SU-DHL-6 (cell line): ENCODE measurements at regions not wholly inside any gene's neighbourhood (a gene's known extent, or its start where the extent isn't known, plus 50 kb on each side); places are given as distances from the start of the nearest gene placed in this dataset.

ENCODE experiments used
- H2AFZ ChIP-seq: fragments of 200-600 bp; sonication (generic); 2 replicates; pipeline ENCODE4 v1.6.1; 2014; ENCODE audit warnings: low read depth, mild to moderate bottlenecking, moderate library complexity, mixed read lengths, antibody characterized with exemption, low read length; ENCODE audit not compliant: severe bottlenecking
- H3F3A ChIP-seq: fragments of 200-600 bp; shearing (Covaris generic); 2 replicates; pipeline ENCODE4 v1.6.0; 2016; ENCODE audit warnings: antibody characterized with exemption, mild to moderate bottlenecking; ENCODE audit not compliant: insufficient read depth
- H3K27ac ChIP-seq: fragments of 200-600 bp; sonication (generic); 2 replicates; pipeline ENCODE4 v1.5.1; 2016; ENCODE audit warnings: low read depth, mild to moderate bottlenecking, low read length, moderate library complexity, mixed read lengths
- H3K27me3 ChIP-seq: fragments of 200-600 bp; sonication (generic), shearing (Covaris generic); 2 replicates; pipeline ENCODE4 v1.6.0; 2014; ENCODE audit warnings: mild to moderate bottlenecking, low read length
- H3K36me3 ChIP-seq: fragments of 200-600 bp; sonication (generic); 2 replicates; pipeline ENCODE4 v1.6.1; 2014; ENCODE audit warnings: mild to moderate bottlenecking, low read length, mixed read lengths
- H3K4me2 ChIP-seq: fragments of 300-600, 200-600 bp; shearing (Covaris generic), sonication (generic); 2 replicates; pipeline ENCODE4 v1.6.0; 2014; ENCODE audit warnings: low read length, low read depth, mild to moderate bottlenecking; ENCODE audit not compliant: poor library complexity, severe bottlenecking
- H3K4me3 ChIP-seq: fragments of 200-600 bp; sonication (generic); 2 replicates; pipeline ENCODE4 v1.5.1; 2014; ENCODE audit warnings: antibody characterized with exemption, low read length, mild to moderate bottlenecking, mixed read lengths; ENCODE audit not compliant: insufficient read depth, poor library complexity, severe bottlenecking
- H3K79me2 ChIP-seq: fragments of 200-600 bp; sonication (generic); 2 replicates; pipeline ENCODE4 v1.6.1; 2014; ENCODE audit warnings: mild to moderate bottlenecking, low read length, moderate library complexity; ENCODE audit not compliant: insufficient read depth
- H3K9ac ChIP-seq: fragments of 200-600 bp; sonication (generic); 2 replicates; pipeline ENCODE4 v1.7.0; 2014; ENCODE audit warnings: mild to moderate bottlenecking, low read length
- H3K9me2 ChIP-seq: fragments of 200-600 bp; sonication (generic); replicated peaks from 2 replicates; pipeline ENCODE4 v1.6.1; 2014; ENCODE audit warnings: low read length; ENCODE audit not compliant: insufficient read depth
- H3K9me3 ChIP-seq: fragments of 200-600 bp; sonication (generic); 2 replicates; pipeline ENCODE4 v1.6.1; 2014; ENCODE audit warnings: low read length, mixed read lengths; ENCODE audit not compliant: insufficient read depth
- H4K20me1 ChIP-seq: fragments of 200-600 bp; sonication (generic); 2 replicates; pipeline ENCODE4 v1.6.1; 2014; ENCODE audit warnings: low read depth, mild to moderate bottlenecking, antibody characterized with exemption, low read length, moderate library complexity, mixed read lengths
- EZH2phosphoT487 ChIP-seq: fragments of 200-600 bp; sonication (generic), shearing (Covaris generic); conservative IDR thresholded peaks from 2 replicates; pipeline ENCODE4 v1.6.1; 2018; ENCODE audit warnings: mild to moderate bottlenecking, antibody characterized with exemption, low read length, moderate library complexity, mixed read lengths
- TF ChIP-seq, protein P1 (sequence below): fragments of 200-600 bp; sonication (generic); IDR thresholded peaks from one replicate; pipeline ENCODE4 v1.5.1; 2017; ENCODE audit warnings: antibody characterized with exemption, mild to moderate bottlenecking, low read length, moderate library complexity; ENCODE audit not compliant: insufficient read depth, poor library complexity, severe bottlenecking

DNA sequence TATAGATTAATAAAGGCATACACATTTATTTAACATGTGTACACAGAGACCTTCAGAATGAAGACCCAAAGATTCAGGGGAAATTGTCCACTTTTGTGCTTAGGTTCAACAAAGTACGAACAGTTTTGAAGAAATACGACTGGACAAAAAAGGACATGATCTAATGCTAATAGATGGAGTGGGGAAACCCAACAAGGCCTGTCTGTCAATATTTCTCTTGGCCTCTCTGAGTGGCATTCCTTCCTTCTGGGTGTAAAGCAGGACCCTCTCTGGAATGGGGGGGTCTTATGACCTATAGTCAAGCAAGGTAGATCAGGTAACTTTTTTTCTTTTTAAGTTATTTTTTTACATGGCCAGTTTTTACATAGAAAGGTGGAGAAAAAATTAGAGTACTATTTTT lies 222.3 kb upstream of the IGFBP3 start:
- no peaks in the 10 kb centered on the region for H3K27me3 ChIP-seq
- no peaks in the 10 kb centered on the region for H3F3A ChIP-seq
- no peak overlapping the region for H3K27ac ChIP-seq

DNA sequence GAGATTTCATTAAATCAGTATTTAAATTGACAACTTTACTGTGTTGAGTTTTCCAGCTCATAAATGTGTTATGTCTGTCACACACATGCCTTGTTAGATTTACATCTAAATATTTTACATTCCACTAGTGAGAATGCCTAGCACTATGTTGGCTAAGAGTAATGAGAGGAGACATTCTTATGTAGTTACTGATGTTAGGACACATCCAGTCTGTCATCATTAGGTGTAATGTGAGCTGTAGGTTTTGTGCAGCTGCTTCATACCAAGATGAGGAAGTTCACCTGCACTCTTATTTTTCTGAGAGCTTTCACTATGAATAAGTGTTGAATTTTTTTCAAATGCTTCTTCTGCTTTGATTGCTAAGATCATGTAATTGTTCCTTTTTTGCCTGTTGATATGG lies 218.0 kb upstream of the IGFBP3 start:
- Histone ChIP-seq H3K4me2 (no peak overlapping the region), H3K9me2 (no peaks in the 10 kb centered on the region), H4K20me1 (no peaks in the 10 kb centered on the region), H3K9me3 (no peaks in the 10 kb centered on the region), H3K27me3 (no peaks in the 10 kb centered on the region), H3K27ac (no peak overlapping the region), H3K79me2 (no peaks in the 10 kb centered on the region), H3K9ac (no peak overlapping the region), H2AFZ (no peak overlapping the region), H3K36me3 (no peaks in the 10 kb centered on the region), H3F3A (no peaks in the 10 kb centered on the region), H3K4me3 (no peak overlapping the region)
- no peak for TF ChIP-seq EZH2phosphoT487

More for the DNA sequence above, 222.3 kb upstream of the IGFBP3 start:
- no peaks in the 10 kb centered on the region for H3K9me2 ChIP-seq
- no peak overlapping the region for H2AFZ ChIP-seq
- H3K9me3 ChIP-seq: no peaks in the 10 kb centered on the region
- no peaks in the 10 kb centered on the region for H3K79me2 ChIP-seq
- no peaks in the 10 kb centered on the region for H4K20me1 ChIP-seq
- no peak overlapping the region for H3K4me2 ChIP-seq
- TF ChIP-seq, protein P1, sequence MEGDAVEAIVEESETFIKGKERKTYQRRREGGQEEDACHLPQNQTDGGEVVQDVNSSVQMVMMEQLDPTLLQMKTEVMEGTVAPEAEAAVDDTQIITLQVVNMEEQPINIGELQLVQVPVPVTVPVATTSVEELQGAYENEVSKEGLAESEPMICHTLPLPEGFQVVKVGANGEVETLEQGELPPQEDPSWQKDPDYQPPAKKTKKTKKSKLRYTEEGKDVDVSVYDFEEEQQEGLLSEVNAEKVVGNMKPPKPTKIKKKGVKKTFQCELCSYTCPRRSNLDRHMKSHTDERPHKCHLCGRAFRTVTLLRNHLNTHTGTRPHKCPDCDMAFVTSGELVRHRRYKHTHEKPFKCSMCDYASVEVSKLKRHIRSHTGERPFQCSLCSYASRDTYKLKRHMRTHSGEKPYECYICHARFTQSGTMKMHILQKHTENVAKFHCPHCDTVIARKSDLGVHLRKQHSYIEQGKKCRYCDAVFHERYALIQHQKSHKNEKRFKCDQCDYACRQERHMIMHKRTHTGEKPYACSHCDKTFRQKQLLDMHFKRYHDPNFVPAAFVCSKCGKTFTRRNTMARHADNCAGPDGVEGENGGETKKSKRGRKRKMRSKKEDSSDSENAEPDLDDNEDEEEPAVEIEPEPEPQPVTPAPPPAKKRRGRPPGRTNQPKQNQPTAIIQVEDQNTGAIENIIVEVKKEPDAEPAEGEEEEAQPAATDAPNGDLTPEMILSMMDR: no peak
- no peak for TF ChIP-seq EZH2phosphoT487
- H3K9ac ChIP-seq: no peak overlapping the region
- H3K36me3 ChIP-seq: no peaks in the 10 kb centered on the region
- no peak overlapping the region for H3K4me3 ChIP-seq

DNA sequence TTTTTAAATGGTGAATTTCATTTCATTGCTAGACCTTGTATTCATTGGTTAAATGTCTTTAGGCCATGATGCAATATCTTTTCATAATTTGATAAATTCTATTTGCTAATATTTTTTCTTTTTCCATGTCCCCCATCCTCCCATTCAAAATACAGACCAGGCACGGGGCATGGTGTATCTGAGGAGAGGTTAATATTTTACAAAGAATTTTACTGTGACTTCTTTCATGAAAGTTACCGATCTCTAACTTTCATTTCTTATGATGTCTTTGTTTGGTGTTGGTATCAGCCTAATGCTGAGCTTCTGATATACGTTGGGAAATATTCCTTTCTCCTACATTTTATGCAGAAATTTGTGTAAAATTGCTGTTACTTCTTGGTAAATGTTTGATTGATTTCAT lies 216.7 kb upstream of the IGFBP3 start:
- Histone ChIP-seq H3K4me2 (no peak overlapping the region), H2AFZ (no peak overlapping the region), H3K36me3 (no peaks in the 10 kb centered on the region)

DNA sequence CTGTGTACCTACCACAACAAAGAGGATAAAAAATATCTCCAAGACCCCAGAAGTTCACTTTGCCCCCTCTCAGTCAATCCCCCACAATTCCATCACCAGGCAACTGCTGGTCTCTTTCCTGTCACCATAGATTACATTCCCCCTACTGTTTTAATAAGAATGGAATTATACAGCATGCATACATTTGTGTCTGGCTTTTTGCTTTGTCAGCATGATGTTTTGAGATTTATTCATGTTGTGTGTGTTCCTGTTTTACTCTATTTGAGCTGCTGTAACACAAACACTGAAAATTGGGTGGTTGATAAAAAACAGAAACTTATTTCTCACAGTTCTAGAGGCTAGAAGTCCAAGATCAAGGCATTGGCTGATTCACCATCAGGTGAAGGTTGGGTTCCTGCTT lies 214.5 kb upstream of the IGFBP3 start:
- TF ChIP-seq, protein P1: no peak
- TF ChIP-seq EZH2phosphoT487: no peak

More for the DNA sequence above, 216.7 kb upstream of the IGFBP3 start:
- Histone ChIP-seq H3K27ac (no peak overlapping the region), H3F3A (no peaks in the 10 kb centered on the region), H4K20me1 (no peaks in the 10 kb centered on the region), H3K27me3 (no peaks in the 10 kb centered on the region), H3K9me3 (no peaks in the 10 kb centered on the region), H3K4me3 (no peak overlapping the region), H3K9me2 (no peaks in the 10 kb centered on the region), H3K79me2 (no peaks in the 10 kb centered on the region), H3K9ac (no peak overlapping the region)
- no peak for TF ChIP-seq EZH2phosphoT487
- TF ChIP-seq, protein P1: no peak

More for the DNA sequence above, 214.5 kb upstream of the IGFBP3 start:
- Histone ChIP-seq H3K79me2 (no peaks in the 10 kb centered on the region), H2AFZ (no peak overlapping the region), H3K9ac (no peak overlapping the region), H3K4me3 (no peak overlapping the region), H3K9me2 (no peaks in the 10 kb centered on the region), H3K36me3 (no peaks in the 10 kb centered on the region), H3K27ac (no peak overlapping the region), H3F3A (no peaks in the 10 kb centered on the region), H4K20me1 (no peaks in the 10 kb centered on the region), H3K4me2 (no peak overlapping the region), H3K27me3 (no peaks in the 10 kb centered on the region), H3K9me3 (no peaks in the 10 kb centered on the region)
